PC-9 (cell line): ENCODE measurements at regions not wholly inside any gene's neighbourhood (a gene's known extent, or its start where the extent isn't known, plus 50 kb on each side); places are given as distances from the start of the nearest gene placed in this dataset.
A peak's percentile ranks its signal among the peaks of the same experiment; 100 is the strongest.

Source experiments
- BruUV-seq: library from RNA; stranded (reverse); fragments of 400-500 nt; replicated peaks from 2 replicates; lab custom pipeline; 2021; lab: Mats Ljungman, UMichigan
- CTCF ChIA-PET: fragments of 300-600 bp; sonication (Branson Sonifier 250); formaldehyde crosslinking; loops from one replicate; lab custom pipeline; 2022; ENCODE audit warnings: antibody characterized with exemption; lab: Charles Lee
- POLR2A ChIA-PET: fragments of 300-600 bp; sonication (Branson Sonifier 250); formaldehyde crosslinking; loops from one replicate; lab custom pipeline; 2022; ENCODE audit warnings: antibody characterized with exemption; ENCODE audit not compliant: unreplicated experiment; lab: Charles Lee
- DNase-seq, 2 experiments: peaks; one replicate each; pipeline versions ENCODE4 v3.0.0 to v3.0.0-alpha.2; 2015 to 2022; ENCODE audit warnings: mixed read lengths in 1 of 2
- H2AFZ ChIP-seq: fragments of 200-600 bp; sonication (generic); 2 replicates; pipeline ENCODE4 v1.8.1; 2017; ENCODE audit warnings: antibody characterized with exemption
- H3F3A ChIP-seq: fragments of 200-600 bp; sonication (generic); 2 replicates; pipeline ENCODE4 v1.8.1; 2017; ENCODE audit warnings: antibody characterized with exemption, mild to moderate bottlenecking, low read depth; ENCODE audit not compliant: insufficient read depth
- H3K27ac ChIP-seq: fragments of 200-600 bp; sonication (generic); 2 replicates; pipeline ENCODE4 v1.6.1; 2016; ENCODE audit warnings: mixed run types
- H3K27me3 ChIP-seq: fragments of 200-600 bp; sonication (generic); 2 replicates; pipeline ENCODE4 v1.6.1; 2016; ENCODE audit warnings: low read depth, mixed run types; ENCODE audit not compliant: insufficient read depth
- H3K36me3 ChIP-seq: fragments of 200-600 bp; sonication (generic); 2 replicates; pipeline ENCODE4 v1.6.1; 2016; ENCODE audit warnings: low read depth, mixed run types
- H3K4me1 ChIP-seq: fragments of 200-600 bp; sonication (generic); replicated peaks from 2 replicates; pipeline ENCODE4 v1.6.1; 2016; ENCODE audit warnings: mixed run types; ENCODE audit not compliant: insufficient read depth
- H3K4me2 ChIP-seq: fragments of 200-600 bp; sonication (generic); 2 replicates; pipeline ENCODE4 v1.6.1; 2017; ENCODE audit warnings: mixed run types
- H3K4me3 ChIP-seq: fragments of 200-600 bp; sonication (generic); 2 replicates; pipeline ENCODE4 v1.6.1; 2016; ENCODE audit warnings: mixed run types
- H3K79me2 ChIP-seq: fragments of 200-600 bp; sonication (generic); 2 replicates; pipeline ENCODE4 v1.6.1; 2017; ENCODE audit warnings: low read depth, mixed run types
- H3K9me2 ChIP-seq: fragments of 200-600 bp; sonication (generic); 2 replicates; pipeline ENCODE4 v1.8.1; 2017; ENCODE audit warnings: mild to moderate bottlenecking; ENCODE audit not compliant: insufficient read depth
- H3K9me3 ChIP-seq: fragments of 200-600 bp; sonication (generic); 2 replicates; pipeline ENCODE4 v1.8.1; 2016; ENCODE audit warnings: low read depth; ENCODE audit not compliant: insufficient read depth
- H4K20me1 ChIP-seq: fragments of 200-600 bp; sonication (generic); 2 replicates; pipeline ENCODE4 v1.8.1; 2017; ENCODE audit not compliant: insufficient read depth
- EZH2 ChIP-seq: fragments of 200-600 bp; sonication (generic); IDR thresholded peaks from 2 replicates; pipeline ENCODE4 v1.8.0; 2017; ENCODE audit warnings: antibody characterized with exemption, low read depth
- intact Hi-C: fragments of 100-400 bp; cut with micrococcal nuclease; formaldehyde crosslinking; loops from one replicate; pipeline ENCODE4 v1.10.0; 2022; ENCODE audit not compliant: unreplicated experiment
- TF ChIP-seq, protein P1 (sequence below): fragments of 200-600 bp; sonication (generic); conservative IDR thresholded peaks from 2 replicates; pipeline ENCODE4 v1.6.1; 2017; ENCODE audit warnings: mixed run types, antibody characterized with exemption, mild to moderate bottlenecking, moderate library complexity

DNA sequence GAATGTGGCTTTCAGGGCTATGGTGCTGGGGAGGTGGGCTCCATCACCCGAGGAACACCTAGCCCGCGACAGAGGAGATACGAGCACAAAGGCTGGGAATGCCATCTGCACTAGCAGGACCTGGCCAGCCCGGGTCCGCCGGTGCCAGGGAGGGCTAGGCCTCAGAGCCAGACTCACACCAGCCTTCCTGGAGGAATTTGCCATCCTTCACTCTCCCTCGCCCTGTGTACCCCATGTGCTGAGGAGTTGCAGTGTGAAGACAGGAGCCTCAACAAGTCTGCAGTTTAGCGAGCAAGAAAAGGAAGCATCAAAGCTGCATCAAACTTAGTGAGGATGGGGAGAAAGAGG is 123.6 kb upstream of the JCAD start:
- intact Hi-C loops, result no loop called here
- Histone ChIP-seq H3K4me1 (peaks cover 67% of the 10 kb centered on the region), H3K9me3 (no peaks in the 10 kb centered on the region), H3K79me2 (no peaks in the 10 kb centered on the region), H3K27ac (peak overlapping the region; percentile 53), H3K9me2 (no peaks in the 10 kb centered on the region), H3K4me3 (no peak overlapping the region), H2AFZ (no peak overlapping the region), H3K4me2 (peak overlapping the region; percentile 75), H3F3A (peaks cover 28% of the 10 kb centered on the region), H4K20me1 (no peaks in the 10 kb centered on the region), H3K27me3 (no peaks in the 10 kb centered on the region), H3K36me3 (no peaks in the 10 kb centered on the region)
- POLR2A ChIA-PET, result interaction anchor here (0.8 kb wide), 1 partner anchor 252 kb away, joined by 6 read pairs; no protein-coding TSS in a partner anchor
- CTCF ChIA-PET, result interaction anchor here (0.6 kb wide), 1 partner anchor 205 kb away, joined by 3 read pairs; no protein-coding TSS in a partner anchor
- no peak for DNase-seq
- no TSS peak for BruUV-seq
- no peak for TF ChIP-seq EZH2
- TF ChIP-seq, protein P1, sequence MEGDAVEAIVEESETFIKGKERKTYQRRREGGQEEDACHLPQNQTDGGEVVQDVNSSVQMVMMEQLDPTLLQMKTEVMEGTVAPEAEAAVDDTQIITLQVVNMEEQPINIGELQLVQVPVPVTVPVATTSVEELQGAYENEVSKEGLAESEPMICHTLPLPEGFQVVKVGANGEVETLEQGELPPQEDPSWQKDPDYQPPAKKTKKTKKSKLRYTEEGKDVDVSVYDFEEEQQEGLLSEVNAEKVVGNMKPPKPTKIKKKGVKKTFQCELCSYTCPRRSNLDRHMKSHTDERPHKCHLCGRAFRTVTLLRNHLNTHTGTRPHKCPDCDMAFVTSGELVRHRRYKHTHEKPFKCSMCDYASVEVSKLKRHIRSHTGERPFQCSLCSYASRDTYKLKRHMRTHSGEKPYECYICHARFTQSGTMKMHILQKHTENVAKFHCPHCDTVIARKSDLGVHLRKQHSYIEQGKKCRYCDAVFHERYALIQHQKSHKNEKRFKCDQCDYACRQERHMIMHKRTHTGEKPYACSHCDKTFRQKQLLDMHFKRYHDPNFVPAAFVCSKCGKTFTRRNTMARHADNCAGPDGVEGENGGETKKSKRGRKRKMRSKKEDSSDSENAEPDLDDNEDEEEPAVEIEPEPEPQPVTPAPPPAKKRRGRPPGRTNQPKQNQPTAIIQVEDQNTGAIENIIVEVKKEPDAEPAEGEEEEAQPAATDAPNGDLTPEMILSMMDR, result no peak

DNA sequence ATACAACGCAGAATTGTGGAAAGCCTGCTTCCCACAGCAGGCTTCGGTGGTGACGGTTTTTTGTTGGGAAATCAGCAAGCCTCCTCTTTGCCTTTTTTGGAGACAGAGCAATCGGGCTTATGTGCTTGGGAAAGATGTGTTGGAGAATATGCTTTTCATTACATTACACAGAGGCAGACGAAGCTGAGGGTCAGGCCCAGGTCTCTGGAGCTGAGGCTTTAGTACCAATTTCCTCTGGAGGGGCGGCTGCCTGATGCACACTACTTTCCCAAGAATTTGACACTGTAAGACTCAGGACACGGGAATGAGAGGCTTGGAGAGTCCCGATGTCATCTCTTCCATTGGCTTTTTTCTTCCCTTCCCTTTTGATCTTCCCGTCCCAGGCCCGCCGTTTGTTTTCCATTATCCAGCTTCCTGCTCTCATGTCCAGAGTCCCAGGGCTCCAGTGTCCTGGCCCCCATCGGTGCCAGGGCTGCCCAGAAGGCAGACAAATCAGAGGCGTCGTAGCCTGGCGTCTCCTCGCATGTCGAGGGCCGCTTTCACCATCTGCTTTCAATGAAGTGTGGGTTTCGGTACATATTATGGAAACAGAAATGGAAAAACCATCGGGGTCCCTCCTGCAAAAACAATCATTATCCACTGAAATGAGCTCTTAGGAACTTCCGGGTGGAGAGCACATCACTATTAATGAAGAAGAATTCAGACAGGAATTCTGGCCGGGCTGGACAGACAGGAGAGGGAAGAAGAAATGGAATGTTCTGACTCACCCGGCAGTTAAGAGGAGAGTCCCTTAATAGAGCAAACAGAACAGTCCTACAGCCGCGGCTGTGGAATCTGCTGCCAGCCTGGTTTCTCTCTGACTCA is 123.0 kb upstream of the JCAD start:
- TF ChIP-seq EZH2, result no peak
- TF ChIP-seq, protein P1, result no peak
- CTCF ChIA-PET, result interaction anchor here (0.5 to 0.9 kb wide), 3 partner anchors 58 to 751 kb away, joined by 3 to 12 read pairs (median 3); no protein-coding TSS in a partner anchor
- BruUV-seq, result TSS peak; percentile 67
- no peak overlapping the region for H3K4me3 ChIP-seq
- intact Hi-C loops, result no loop called here
- H3K4me2 ChIP-seq, result peak overlapping the region; percentile 75
- H3K9me3 ChIP-seq, result no peaks in the 10 kb centered on the region
- peak overlapping the region; percentile 66 for H3K27ac ChIP-seq
- H3K36me3 ChIP-seq, result no peaks in the 10 kb centered on the region
- POLR2A ChIA-PET, result interaction anchor here (0.6 to 0.8 kb wide), 3 partner anchors 129 to 252 kb away, joined by 3 to 12 read pairs (median 6); no protein-coding TSS in a partner anchor
- no peaks in the 10 kb centered on the region for H3K9me2 ChIP-seq
- peaks cover 28% of the 10 kb centered on the region for H3F3A ChIP-seq
- H3K79me2 ChIP-seq, result no peaks in the 10 kb centered on the region
- no peaks in the 10 kb centered on the region for H3K27me3 ChIP-seq
- peaks cover 68% of the 10 kb centered on the region for H3K4me1 ChIP-seq
- DNase-seq, result peak; percentile 77 to 90
- no peaks in the 10 kb centered on the region for H4K20me1 ChIP-seq
- no peak overlapping the region for H2AFZ ChIP-seq

DNA sequence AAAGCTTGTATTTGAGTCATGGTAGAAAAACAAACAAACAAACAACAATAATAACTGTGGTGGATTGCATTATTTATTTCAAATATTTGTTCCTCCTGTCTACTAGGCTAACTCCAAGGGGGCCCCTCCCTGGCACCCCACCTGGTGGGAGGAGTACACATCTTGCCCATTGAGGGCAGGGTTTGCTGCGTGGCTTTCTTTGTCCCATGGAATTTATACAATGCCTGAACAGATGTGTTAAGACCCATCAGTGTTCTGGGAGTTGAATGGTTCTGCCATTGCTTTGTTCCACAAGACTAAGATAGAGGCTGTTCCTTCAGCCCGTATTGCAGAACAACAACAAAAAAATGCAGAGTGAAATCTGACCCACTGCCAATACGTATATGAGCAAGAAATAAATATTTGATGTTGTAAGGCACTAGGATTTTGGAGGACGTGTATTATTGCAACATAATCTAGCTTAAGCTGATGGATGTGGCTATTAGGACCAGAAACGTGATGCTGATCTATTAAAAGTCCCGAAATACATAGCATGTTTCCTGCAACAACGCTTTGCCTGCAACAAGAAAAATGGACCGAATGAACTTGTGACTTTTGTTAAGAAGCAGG is 119.1 kb upstream of the JCAD start:
- TF ChIP-seq, protein P1, result no peak
- no peak for TF ChIP-seq EZH2
- H3K79me2 ChIP-seq, result no peaks in the 10 kb centered on the region
- BruUV-seq, result no TSS peak
- H3K9me2 ChIP-seq, result no peaks in the 10 kb centered on the region
- no peak overlapping the region for H2AFZ ChIP-seq
- H4K20me1 ChIP-seq, result no peaks in the 10 kb centered on the region
- H3K4me3 ChIP-seq, result no peak overlapping the region
- ChIA-PET CTCF (no interaction called here), POLR2A (no interaction called here)
- no peaks in the 10 kb centered on the region for H3K9me3 ChIP-seq
- H3F3A ChIP-seq, result peaks cover 9% of the 10 kb centered on the region; the same call in 1 of the 2 replicates
- no peaks in the 10 kb centered on the region for H3K27me3 ChIP-seq
- DNase-seq, result peak in 1 of 2 experiments; percentile 68
- H3K4me2 ChIP-seq, result peak overlapping the region; percentile 14; the same call in 1 of the 2 replicates
- intact Hi-C loops, result no loop called here
- H3K4me1 ChIP-seq, result peaks cover 31% of the 10 kb centered on the region
- H3K27ac ChIP-seq, result no peak overlapping the region
- H3K36me3 ChIP-seq, result no peaks in the 10 kb centered on the region
